ENCODE measurements at regions not wholly inside any gene's neighbourhood (a gene's known extent, or its start where the extent isn't known, plus 50 kb on each side); places are given as distances from the start of the nearest gene placed in this dataset.

DNA sequence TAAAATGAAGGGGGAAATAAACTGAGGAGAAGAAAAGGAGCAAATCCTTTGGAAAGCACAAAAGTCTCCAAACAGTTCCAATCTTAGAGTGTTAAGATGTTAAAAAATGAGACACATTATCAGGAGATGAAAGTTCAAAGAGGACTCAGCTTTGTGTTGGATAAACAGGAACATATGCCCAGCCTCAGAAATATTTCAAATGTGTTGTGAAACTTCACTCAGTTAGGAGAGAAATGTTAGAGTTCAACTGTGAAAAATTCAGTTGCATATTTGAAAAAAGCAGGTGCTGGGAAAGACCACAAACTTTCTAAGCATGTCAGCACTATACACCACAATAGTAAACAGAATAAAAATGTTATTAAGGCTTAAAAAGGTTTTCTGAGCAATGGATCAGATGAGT, 136.8 kb upstream of the PRKD1 start:
- Histone ChIP-seq H3K27me3 (ENCODE audit: insufficient read depth) (no peaks in the 10 kb centered on the region), H3K9me2 (ENCODE audit: insufficient read depth) (no peaks in the 10 kb centered on the region; the same call in 1 of the 2 replicates), H3K79me2 (replicated peaks; ENCODE audit: insufficient read depth) (no peaks in the 10 kb centered on the region), H4K20me1 (replicated peaks; ENCODE audit: insufficient read depth) (no peaks in the 10 kb centered on the region), H3K27ac (ENCODE audit: low read depth) (no peak overlapping the region), H2AFZ (no peak overlapping the region), H3F3A (replicated peaks; ENCODE audit: low read depth) (no peaks in the 10 kb centered on the region), H3K36me3 (ENCODE audit: insufficient read depth) (no peaks in the 10 kb centered on the region), H3K4me1 (ENCODE audit: insufficient read depth) (no peaks in the 10 kb centered on the region), H3K4me3 (no peak overlapping the region), H3K4me2 (no peak overlapping the region)
- H3K4me3 Mint-ChIP-seq, result no peak overlapping the region
- no peak overlapping the region for H3K27ac Mint-ChIP-seq
- TF ChIP-seq ZNF114 (CRISPR knock-in tag; IDR thresholded peaks at IDR 0.05) (no peak), ZNF462 (CRISPR knock-in tag; IDR thresholded peaks at IDR 0.05) (no peak), EZH2 (IDR thresholded peaks at IDR 0.05; ENCODE audit: low read depth, unreplicated experiment) (no peak), POLR2AphosphoS5 (IDR thresholded peaks at IDR 0.05; ENCODE audit: low read depth) (no peak), STAT1 (IDR thresholded peaks at IDR 0.05; ENCODE audit: unreplicated experiment) (no peak), NANOG (IDR thresholded peaks at IDR 0.05; ENCODE audit: borderline replicate concordance) (no peak), JUNB (IDR thresholded peaks at IDR 0.05; ENCODE audit: unreplicated experiment) (no peak), EZH2phosphoT487 (IDR thresholded peaks at IDR 0.05; ENCODE audit: unreplicated experiment) (no peak), CREB1 (CRISPR knock-in tag; IDR thresholded peaks at IDR 0.05; ENCODE audit: low read depth) (no peak), ZNF331 (CRISPR knock-in tag; IDR thresholded peaks at IDR 0.05; ENCODE audit: low read depth) (no peak)
- TF ChIP-seq, protein P1, sequence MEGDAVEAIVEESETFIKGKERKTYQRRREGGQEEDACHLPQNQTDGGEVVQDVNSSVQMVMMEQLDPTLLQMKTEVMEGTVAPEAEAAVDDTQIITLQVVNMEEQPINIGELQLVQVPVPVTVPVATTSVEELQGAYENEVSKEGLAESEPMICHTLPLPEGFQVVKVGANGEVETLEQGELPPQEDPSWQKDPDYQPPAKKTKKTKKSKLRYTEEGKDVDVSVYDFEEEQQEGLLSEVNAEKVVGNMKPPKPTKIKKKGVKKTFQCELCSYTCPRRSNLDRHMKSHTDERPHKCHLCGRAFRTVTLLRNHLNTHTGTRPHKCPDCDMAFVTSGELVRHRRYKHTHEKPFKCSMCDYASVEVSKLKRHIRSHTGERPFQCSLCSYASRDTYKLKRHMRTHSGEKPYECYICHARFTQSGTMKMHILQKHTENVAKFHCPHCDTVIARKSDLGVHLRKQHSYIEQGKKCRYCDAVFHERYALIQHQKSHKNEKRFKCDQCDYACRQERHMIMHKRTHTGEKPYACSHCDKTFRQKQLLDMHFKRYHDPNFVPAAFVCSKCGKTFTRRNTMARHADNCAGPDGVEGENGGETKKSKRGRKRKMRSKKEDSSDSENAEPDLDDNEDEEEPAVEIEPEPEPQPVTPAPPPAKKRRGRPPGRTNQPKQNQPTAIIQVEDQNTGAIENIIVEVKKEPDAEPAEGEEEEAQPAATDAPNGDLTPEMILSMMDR (conservative IDR thresholded peaks at IDR 0.05; ENCODE audit: low read depth in 2 of 2), result no peak
- TF ChIP-seq, protein P2, sequence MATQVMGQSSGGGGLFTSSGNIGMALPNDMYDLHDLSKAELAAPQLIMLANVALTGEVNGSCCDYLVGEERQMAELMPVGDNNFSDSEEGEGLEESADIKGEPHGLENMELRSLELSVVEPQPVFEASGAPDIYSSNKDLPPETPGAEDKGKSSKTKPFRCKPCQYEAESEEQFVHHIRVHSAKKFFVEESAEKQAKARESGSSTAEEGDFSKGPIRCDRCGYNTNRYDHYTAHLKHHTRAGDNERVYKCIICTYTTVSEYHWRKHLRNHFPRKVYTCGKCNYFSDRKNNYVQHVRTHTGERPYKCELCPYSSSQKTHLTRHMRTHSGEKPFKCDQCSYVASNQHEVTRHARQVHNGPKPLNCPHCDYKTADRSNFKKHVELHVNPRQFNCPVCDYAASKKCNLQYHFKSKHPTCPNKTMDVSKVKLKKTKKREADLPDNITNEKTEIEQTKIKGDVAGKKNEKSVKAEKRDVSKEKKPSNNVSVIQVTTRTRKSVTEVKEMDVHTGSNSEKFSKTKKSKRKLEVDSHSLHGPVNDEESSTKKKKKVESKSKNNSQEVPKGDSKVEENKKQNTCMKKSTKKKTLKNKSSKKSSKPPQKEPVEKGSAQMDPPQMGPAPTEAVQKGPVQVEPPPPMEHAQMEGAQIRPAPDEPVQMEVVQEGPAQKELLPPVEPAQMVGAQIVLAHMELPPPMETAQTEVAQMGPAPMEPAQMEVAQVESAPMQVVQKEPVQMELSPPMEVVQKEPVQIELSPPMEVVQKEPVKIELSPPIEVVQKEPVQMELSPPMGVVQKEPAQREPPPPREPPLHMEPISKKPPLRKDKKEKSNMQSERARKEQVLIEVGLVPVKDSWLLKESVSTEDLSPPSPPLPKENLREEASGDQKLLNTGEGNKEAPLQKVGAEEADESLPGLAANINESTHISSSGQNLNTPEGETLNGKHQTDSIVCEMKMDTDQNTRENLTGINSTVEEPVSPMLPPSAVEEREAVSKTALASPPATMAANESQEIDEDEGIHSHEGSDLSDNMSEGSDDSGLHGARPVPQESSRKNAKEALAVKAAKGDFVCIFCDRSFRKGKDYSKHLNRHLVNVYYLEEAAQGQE (IDR thresholded peaks at IDR 0.05; ENCODE audit: unreplicated experiment), result no peak
- TF ChIP-seq, protein P3, sequence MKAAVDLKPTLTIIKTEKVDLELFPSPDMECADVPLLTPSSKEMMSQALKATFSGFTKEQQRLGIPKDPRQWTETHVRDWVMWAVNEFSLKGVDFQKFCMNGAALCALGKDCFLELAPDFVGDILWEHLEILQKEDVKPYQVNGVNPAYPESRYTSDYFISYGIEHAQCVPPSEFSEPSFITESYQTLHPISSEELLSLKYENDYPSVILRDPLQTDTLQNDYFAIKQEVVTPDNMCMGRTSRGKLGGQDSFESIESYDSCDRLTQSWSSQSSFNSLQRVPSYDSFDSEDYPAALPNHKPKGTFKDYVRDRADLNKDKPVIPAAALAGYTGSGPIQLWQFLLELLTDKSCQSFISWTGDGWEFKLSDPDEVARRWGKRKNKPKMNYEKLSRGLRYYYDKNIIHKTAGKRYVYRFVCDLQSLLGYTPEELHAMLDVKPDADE (IDR thresholded peaks at IDR 0.05), result no peak
- peaks cover 4% of the 10 kb centered on the region; the same call in 1 of the 3 replicates for H3K9me3 Mint-ChIP-seq
- ATAC-seq (no peak), DNase-seq (ENCODE audit: low spot score) (no peak)
- H3K36me3 Mint-ChIP-seq (ENCODE audit: low read depth), result peaks cover 3% of the 10 kb centered on the region; the same call in 2 of the 3 replicates
- no peaks in the 10 kb centered on the region for H3K4me1 Mint-ChIP-seq
- no peaks in the 10 kb centered on the region for H3K27me3 Mint-ChIP-seq (ENCODE audit: insufficient read depth, low read depth, poor library complexity)

Data from GM23338 (cell line).